ENCODE measurements at regions not wholly inside any gene's neighbourhood (a gene's known extent, or its start where the extent isn't known, plus 50 kb on each side); places are given as distances from the start of the nearest gene placed in this dataset.

- TF ChIP-seq ZNF501 (tag by site-specific recombination; IDR thresholded peaks at IDR 0.05) (no peak), ZNF48 (tag by site-specific recombination; IDR thresholded peaks at IDR 0.05) (no peak), ZNF473 (tag by site-specific recombination; IDR thresholded peaks at IDR 0.05) (no peak), HOXD13 (CRISPR knock-in tag; IDR thresholded peaks at IDR 0.05; ENCODE audit: borderline replicate concordance) (no peak), ZFP41 (tag by site-specific recombination; IDR thresholded peaks at IDR 0.05; ENCODE audit: borderline replicate concordance) (no peak), ZBTB17 (tag by site-specific recombination; IDR thresholded peaks at IDR 0.05) (no peak), ZBTB26 (tag by site-specific recombination; optimal IDR thresholded peaks at IDR 0.05) (no peak), ATF2 (tag by site-specific recombination; IDR thresholded peaks at IDR 0.05; ENCODE audit: low read depth) (no peak), ZNF175 (tag by site-specific recombination; IDR thresholded peaks at IDR 0.05) (no peak), TCF7L2 (IDR thresholded peaks at IDR 0.05; ENCODE audit: borderline replicate concordance, low read depth, low read length) (no peak), ZNF843 (tag by site-specific recombination; IDR thresholded peaks at IDR 0.05) (no peak), ZNF174 (tag by site-specific recombination; IDR thresholded peaks at IDR 0.05) (no peak), ZFP69B (tag by site-specific recombination; IDR thresholded peaks at IDR 0.05) (no peak), ZNF391 (tag by site-specific recombination; IDR thresholded peaks at IDR 0.05; ENCODE audit: borderline replicate concordance, low read depth) (no peak), ZNF660 (tag by site-specific recombination; IDR thresholded peaks at IDR 0.05) (no peak), ZEB2 (tag by site-specific recombination; IDR thresholded peaks at IDR 0.05) (no peak), TRIM28 (IDR thresholded peaks at IDR 0.05; ENCODE audit: borderline replicate concordance, low read length) (no peak), ZBTB48 (tag by site-specific recombination; IDR thresholded peaks at IDR 0.05) (no peak)
- Histone ChIP-seq H3K4me3 (ENCODE audit: low read depth, low read length) (no peak overlapping the region), H3K4me1 (ENCODE audit: control insufficient read depth, insufficient read depth, low read length) (no peaks in the 10 kb centered on the region), H3K36me3 (ENCODE audit: control insufficient read depth in 2 of 2, insufficient read depth in 1 of 2, low read length in 2 of 2) (no peaks in the 10 kb centered on the region), H3K27ac (ENCODE audit: extremely low read depth, low read depth, low read length) (no peak overlapping the region), H3K9me3 (ENCODE audit: control insufficient read depth, insufficient read depth, low read depth, low read length) (no peaks in the 10 kb centered on the region)
- ChIA-PET POLR2A (no interaction called here), CTCF (interaction anchor here (0.8 kb wide), 1 partner anchor 635 kb away, joined by 3 read pairs; no protein-coding TSS in a partner anchor)
Measured at GRCh38 chr3:18529631-18530030, 104.5 kb upstream of the SATB1 start.

- TF ChIP-seq ZNF449 (tag by site-specific recombination; IDR thresholded peaks at IDR 0.05), result no peak
- TF ChIP-seq ZNF26 (tag by site-specific recombination; IDR thresholded peaks at IDR 0.05), result no peak
- no peak for TF ChIP-seq ZSCAN16 (tag by site-specific recombination; IDR thresholded peaks at IDR 0.05)
- TF ChIP-seq ZNF239 (tag by site-specific recombination; IDR thresholded peaks at IDR 0.05), result no peak
- TF ChIP-seq ZNF221 (tag by site-specific recombination; IDR thresholded peaks at IDR 0.05; ENCODE audit: borderline replicate concordance), result no peak
- TF ChIP-seq ZNF416 (tag by site-specific recombination; IDR thresholded peaks at IDR 0.05), result no peak
- no peak for TF ChIP-seq ZNF707 (tag by site-specific recombination; IDR thresholded peaks at IDR 0.05)
- no peak for TF ChIP-seq ZBTB1 (tag by site-specific recombination; IDR thresholded peaks at IDR 0.05)
- no peak for TF ChIP-seq ZNF292 (tag by site-specific recombination; IDR thresholded peaks at IDR 0.05; ENCODE audit: borderline replicate concordance, low read depth)
- no peak for TF ChIP-seq SP7 (tag by site-specific recombination; IDR thresholded peaks at IDR 0.05)
- no peak for TF ChIP-seq REPIN1 (tag by site-specific recombination; IDR thresholded peaks at IDR 0.05; ENCODE audit: low read depth)
- no peak for TF ChIP-seq ZNF174 (tag by site-specific recombination; IDR thresholded peaks at IDR 0.05)
- Histone ChIP-seq H3K36me3 (ENCODE audit: control insufficient read depth in 2 of 2, insufficient read depth in 1 of 2, low read length in 2 of 2) (no peaks in the 10 kb centered on the region), H3K4me1 (ENCODE audit: control insufficient read depth, insufficient read depth, low read length) (no peaks in the 10 kb centered on the region), H3K9me3 (ENCODE audit: control insufficient read depth, insufficient read depth, low read depth, low read length) (no peaks in the 10 kb centered on the region), H3K4me3 (ENCODE audit: low read depth, low read length) (no peak overlapping the region), H3K27ac (ENCODE audit: extremely low read depth, low read depth, low read length) (no peak overlapping the region)
- ChIA-PET CTCF (no interaction called here), POLR2A (no interaction called here)
Measured at GRCh38 chr3:18527691-18528090, 102.6 kb upstream of the SATB1 start.

Measured in HEK293 (cell line).